Astrocyte (in vitro differentiated cells and primary cell): ENCODE measurements at regions not wholly inside any gene's neighbourhood (a gene's known extent, or its start where the extent isn't known, plus 50 kb on each side); places are given as distances from the start of the nearest gene placed in this dataset.

Source experiments
- CTCF ChIP-seq: IDR thresholded peaks from 2 replicates; pipeline ENCODE4 v1.5.1; 2011; ENCODE audit warnings: low read depth, mild to moderate bottlenecking, inconsistent platforms, low read length, moderate library complexity; ENCODE audit not compliant: insufficient read depth
- EZH2 ChIP-seq: IDR thresholded peaks from 2 replicates; pipeline ENCODE4 v1.6.1; 2012; ENCODE audit warnings: mild to moderate bottlenecking, low read length, inconsistent platforms; ENCODE audit not compliant: insufficient read depth

GRCh38 chr2:239688840-239689239 lies 288.0 kb upstream of the HDAC4 start:
- TF ChIP-seq CTCF, result no peak
- no peak for TF ChIP-seq EZH2
